ENCODE measurements at regions not wholly inside any gene's neighbourhood (a gene's known extent, or its start where the extent isn't known, plus 50 kb on each side); places are given as distances from the start of the nearest gene placed in this dataset.

GRCh38 chr10:83252169-83252568 is 887.1 kb upstream of the GHITM start:
- no peak for DNase-seq (ENCODE audit: low read depth in 3 of 3)

GRCh38 chr10:83252596-83252995 is 886.7 kb upstream of the GHITM start:
- DNase-seq (ENCODE audit: low read depth in 3 of 3), result no peak

- DNase-seq (ENCODE audit: low read depth in 3 of 3), result no peak
These were observed 886.2 kb upstream of the GHITM start for GRCh38 chr10:83253011-83253671.

GRCh38 chr10:83254698-83255097 is 884.6 kb upstream of the GHITM start:
- DNase-seq (ENCODE audit: low read depth in 3 of 3), result no peak

GRCh38 chr10:83262434-83262833 is 876.9 kb upstream of the GHITM start:
- DNase-seq (ENCODE audit: low read depth in 3 of 3), result no peak

GRCh38 chr10:83272666-83273434 is 866.5 kb upstream of the GHITM start:
- DNase-seq (ENCODE audit: low read depth in 3 of 3), result no peak

GRCh38 chr10:83274088-83274487 is 865.2 kb upstream of the GHITM start:
- DNase-seq (ENCODE audit: low read depth in 3 of 3), result no peak

GRCh38 chr10:83276971-83277370 is 862.3 kb upstream of the GHITM start:
- no peak for DNase-seq (ENCODE audit: low read depth in 3 of 3)

- DNase-seq (ENCODE audit: low read depth in 3 of 3), result no peak
These were observed 856.2 kb upstream of the GHITM start for GRCh38 chr10:83283151-83283550.

GRCh38 chr10:83287374-83287773 is 851.9 kb upstream of the GHITM start:
- DNase-seq (ENCODE audit: low read depth in 3 of 3), result no peak

- DNase-seq (ENCODE audit: low read depth in 3 of 3), result no peak
These were observed 849.9 kb upstream of the GHITM start for GRCh38 chr10:83289373-83289772.

- no peak for DNase-seq (ENCODE audit: low read depth in 3 of 3)
These were observed 849.4 kb upstream of the GHITM start for GRCh38 chr10:83289948-83290347.

- no peak for DNase-seq (ENCODE audit: low read depth in 3 of 3)
These were observed 837.6 kb upstream of the GHITM start for GRCh38 chr10:83301732-83302131.

GRCh38 chr10:83302623-83303022 is 836.7 kb upstream of the GHITM start:
- DNase-seq (ENCODE audit: low read depth in 3 of 3), result no peak

GRCh38 chr10:83310688-83311087 is 828.6 kb upstream of the GHITM start:
- no peak for DNase-seq (ENCODE audit: low read depth in 3 of 3)

- DNase-seq (ENCODE audit: low read depth in 3 of 3), result no peak
These were observed 826.7 kb upstream of the GHITM start for GRCh38 chr10:83312570-83312969.

- no peak for DNase-seq (ENCODE audit: low read depth in 3 of 3)
These were observed 806.6 kb upstream of the GHITM start for GRCh38 chr10:83332690-83333089.

- DNase-seq (ENCODE audit: low read depth in 3 of 3), result no peak
These were observed 805.7 kb upstream of the GHITM start for GRCh38 chr10:83333566-83333965.

- DNase-seq (ENCODE audit: low read depth in 3 of 3), result no peak
These were observed 795.6 kb upstream of the GHITM start for GRCh38 chr10:83343676-83344075.

- no peak for DNase-seq (ENCODE audit: low read depth in 3 of 3)
These were observed 792.9 kb upstream of the GHITM start for GRCh38 chr10:83346266-83346910.

- no peak for DNase-seq (ENCODE audit: low read depth in 3 of 3)
These were observed 786.7 kb upstream of the GHITM start for GRCh38 chr10:83352588-83352987.

GRCh38 chr10:83354456-83354855 is 784.9 kb upstream of the GHITM start:
- no peak for DNase-seq (ENCODE audit: low read depth in 3 of 3)

- no peak for DNase-seq (ENCODE audit: low read depth in 3 of 3)
These were observed 782.3 kb upstream of the GHITM start for GRCh38 chr10:83357004-83357403.
